HG02970 (cell line): ENCODE measurements at regions not wholly inside any gene's neighbourhood (a gene's known extent, or its start where the extent isn't known, plus 50 kb on each side); places are given as distances from the start of the nearest gene placed in this dataset.

Experiments
- ATAC-seq: cut with Tn5 transposase; IDR thresholded peaks from one replicate; pipeline ENCODE4 v1.9.1; 2021; ENCODE audit warnings: mild to moderate bottlenecking, moderate library complexity, moderate number of reproducible peaks; ENCODE audit not compliant: unreplicated experiment, low FRiP score

- no peak for ATAC-seq
Measured at GRCh38 chr11:42657169-42657568, 654.6 kb upstream of the API5 start.

- ATAC-seq, result no peak
Measured at GRCh38 chr11:42661942-42662341, 649.9 kb upstream of the API5 start.

- ATAC-seq, result no peak
Measured at GRCh38 chr11:42669248-42669976, 642.4 kb upstream of the API5 start.

GRCh38 chr11:42674436-42674835, 637.4 kb upstream of the API5 start:
- no peak for ATAC-seq

- ATAC-seq, result no peak
Measured at GRCh38 chr11:42707541-42707940, 604.3 kb upstream of the API5 start.

- ATAC-seq, result no peak
Measured at GRCh38 chr11:42709216-42709615, 602.6 kb upstream of the API5 start.

GRCh38 chr11:42713279-42713678, 598.5 kb upstream of the API5 start:
- ATAC-seq, result no peak

GRCh38 chr11:42713753-42714152, 598.0 kb upstream of the API5 start:
- ATAC-seq, result no peak

- ATAC-seq, result no peak
Measured at GRCh38 chr11:42720716-42721563, 590.9 kb upstream of the API5 start.

- no peak for ATAC-seq
Measured at GRCh38 chr11:42727879-42728278, 583.9 kb upstream of the API5 start.

- ATAC-seq, result no peak
Measured at GRCh38 chr11:42762348-42762747, 549.4 kb upstream of the API5 start.

GRCh38 chr11:42764936-42765335, 546.9 kb upstream of the API5 start:
- no peak for ATAC-seq

GRCh38 chr11:42768576-42768975, 543.2 kb upstream of the API5 start:
- ATAC-seq, result no peak

GRCh38 chr11:42770444-42771065, 541.2 kb upstream of the API5 start:
- no peak for ATAC-seq

- no peak for ATAC-seq
Measured at GRCh38 chr11:42772886-42773285, 538.9 kb upstream of the API5 start.

- no peak for ATAC-seq
Measured at GRCh38 chr11:42773729-42774128, 538.1 kb upstream of the API5 start.

- no peak for ATAC-seq
Measured at GRCh38 chr11:42774567-42774966, 537.2 kb upstream of the API5 start.

GRCh38 chr11:42777776-42778175, 534.0 kb upstream of the API5 start:
- ATAC-seq, result no peak

- no peak for ATAC-seq
Measured at GRCh38 chr11:42778193-42778592, 533.6 kb upstream of the API5 start.

- no peak for ATAC-seq
Measured at GRCh38 chr11:42779555-42779954, 532.2 kb upstream of the API5 start.

- no peak for ATAC-seq
Measured at GRCh38 chr11:42786981-42787380, 524.8 kb upstream of the API5 start.
